HG03135 (cell line): ENCODE measurements at regions not wholly inside any gene's neighbourhood (a gene's known extent, or its start where the extent isn't known, plus 50 kb on each side); places are given as distances from the start of the nearest gene placed in this dataset.
"Not testable (repeated sequence)": the region's sequence is repeated elsewhere in the genome, so short reads cannot be mapped to it uniquely, and the experiment has no call there.

Experiments used
- ATAC-seq: cut with Tn5 transposase; IDR thresholded peaks from one replicate; pipeline ENCODE4 v1.9.1; 2021; ENCODE audit warnings: mild to moderate bottlenecking, moderate library complexity; ENCODE audit not compliant: unreplicated experiment

DNA sequence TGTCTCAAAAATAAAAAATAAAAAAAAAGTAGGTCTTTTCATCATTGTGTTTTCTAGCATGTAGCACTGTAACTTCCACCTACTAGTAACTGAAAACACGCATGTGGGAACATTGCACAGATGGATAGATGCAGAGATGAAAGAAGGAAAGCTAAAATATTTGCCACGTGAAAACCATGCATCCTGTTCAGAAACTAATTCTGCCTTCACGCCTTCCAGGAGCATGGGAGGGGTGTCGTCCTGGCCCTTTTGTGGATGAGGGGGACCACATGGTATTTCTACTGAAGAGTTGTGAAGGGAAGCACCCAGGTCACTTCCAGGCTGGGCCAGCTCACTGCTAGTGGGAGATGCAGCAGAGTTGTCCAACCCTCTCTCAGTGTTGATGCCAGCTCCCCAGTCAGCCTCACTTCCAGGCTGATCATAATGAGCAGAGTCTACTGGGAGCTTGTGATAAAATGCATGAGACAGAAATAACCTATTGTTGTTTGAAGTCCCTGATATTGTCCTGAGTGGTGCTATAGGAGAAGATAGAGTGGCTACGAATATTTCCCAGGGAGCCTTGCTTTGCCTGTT lies 287.1 kb upstream of the CELF2 start:
- ATAC-seq, result no peak

DNA sequence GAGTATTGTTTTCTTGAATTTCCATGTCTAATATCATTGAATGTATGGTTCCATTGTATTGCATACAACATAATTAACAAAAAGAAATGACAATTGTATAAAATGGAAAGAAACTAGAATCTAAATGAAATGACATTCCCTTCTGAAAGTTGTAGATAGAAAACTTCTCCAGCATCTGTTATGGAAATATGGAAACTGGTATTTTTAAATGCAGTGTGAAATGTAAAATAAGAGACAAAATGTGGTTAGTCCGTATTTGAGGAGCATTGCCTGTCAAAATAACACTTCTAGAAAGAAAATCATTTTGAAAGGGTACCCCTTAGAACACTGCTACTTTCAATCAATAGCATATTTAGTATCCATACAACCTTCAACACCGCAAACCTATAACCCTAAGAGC lies 286.3 kb upstream of the CELF2 start:
- ATAC-seq, result no peak

DNA sequence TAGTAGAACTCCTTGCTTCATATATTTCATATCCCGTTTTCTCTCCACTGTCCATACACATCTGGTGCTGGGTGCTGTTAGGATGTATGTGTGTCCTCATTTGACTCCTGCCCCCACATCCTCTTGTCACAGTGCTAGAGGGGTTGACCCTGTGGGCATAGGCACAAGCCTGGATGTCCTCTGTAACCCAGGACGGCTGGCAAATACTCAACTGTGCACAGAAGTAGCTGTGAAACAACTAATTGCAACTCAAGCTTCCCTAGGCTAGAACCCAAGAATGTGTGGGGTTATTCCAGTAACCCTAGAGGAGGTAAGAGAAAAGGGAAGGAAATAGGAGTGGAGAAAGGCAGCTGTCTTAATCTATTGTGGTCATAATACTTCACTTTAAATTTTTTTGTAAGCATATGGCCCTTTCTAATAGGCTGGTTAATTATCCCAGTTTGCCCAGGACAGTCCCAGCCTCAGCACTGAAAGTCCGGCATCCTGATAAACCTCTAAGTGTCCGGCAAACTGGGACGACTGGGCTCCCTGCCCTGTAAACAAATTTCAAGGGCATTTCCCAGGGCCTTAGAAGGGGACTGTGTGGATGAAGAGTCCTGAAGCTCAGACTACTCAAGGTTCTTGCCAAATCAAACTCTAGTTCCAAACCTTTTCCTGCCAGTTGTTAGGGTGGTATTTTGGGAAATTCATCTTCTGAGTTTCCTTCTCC lies 283.2 kb upstream of the CELF2 start:
- ATAC-seq, result no peak

DNA sequence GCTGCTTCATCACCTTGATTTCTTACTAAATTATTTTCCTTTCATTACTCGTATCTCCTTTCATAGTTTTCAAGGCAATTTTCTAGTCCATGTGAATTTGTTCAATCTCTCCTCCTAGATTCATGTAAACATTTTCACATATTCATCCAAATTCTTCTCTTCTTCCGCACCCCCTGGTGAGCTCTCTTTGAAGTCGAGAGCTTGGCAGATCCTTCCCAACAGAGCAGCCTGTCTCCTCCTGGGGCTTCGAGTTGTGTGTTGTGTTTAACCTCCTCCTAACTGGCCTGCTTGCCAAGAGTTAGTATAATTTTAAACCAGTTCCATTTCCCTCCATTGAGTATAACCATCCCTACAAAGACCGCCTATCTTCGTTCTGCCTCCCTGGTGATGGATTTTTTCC lies 272.4 kb upstream of the CELF2 start:
- no peak for ATAC-seq

GRCh38 chr10:10755490-10755889 lies 262.2 kb upstream of the CELF2 start:
- no peak for ATAC-seq

- no peak for ATAC-seq
Measured at GRCh38 chr10:10758306-10758705, 259.4 kb upstream of the CELF2 start.

DNA sequence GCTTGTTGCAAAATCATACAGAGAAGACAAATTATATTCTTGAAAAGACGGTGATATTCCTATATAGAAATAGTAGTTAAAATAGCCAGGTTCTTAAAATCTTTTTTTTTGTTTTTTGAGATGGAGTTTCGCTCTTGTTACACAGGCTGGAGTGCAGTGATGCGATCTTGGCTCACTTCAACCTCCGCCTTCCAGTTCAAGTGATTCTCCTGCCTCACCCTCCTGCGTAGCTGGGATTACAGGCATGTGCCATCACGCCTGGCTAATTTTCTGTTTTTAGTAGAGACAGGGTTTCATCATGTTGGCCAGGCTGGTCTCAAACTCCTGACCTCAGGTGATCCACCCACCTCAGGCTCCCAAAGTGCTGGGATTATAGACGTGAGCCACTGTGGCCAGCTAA lies 257.9 kb upstream of the CELF2 start:
- not testable (repeated sequence) for ATAC-seq

DNA sequence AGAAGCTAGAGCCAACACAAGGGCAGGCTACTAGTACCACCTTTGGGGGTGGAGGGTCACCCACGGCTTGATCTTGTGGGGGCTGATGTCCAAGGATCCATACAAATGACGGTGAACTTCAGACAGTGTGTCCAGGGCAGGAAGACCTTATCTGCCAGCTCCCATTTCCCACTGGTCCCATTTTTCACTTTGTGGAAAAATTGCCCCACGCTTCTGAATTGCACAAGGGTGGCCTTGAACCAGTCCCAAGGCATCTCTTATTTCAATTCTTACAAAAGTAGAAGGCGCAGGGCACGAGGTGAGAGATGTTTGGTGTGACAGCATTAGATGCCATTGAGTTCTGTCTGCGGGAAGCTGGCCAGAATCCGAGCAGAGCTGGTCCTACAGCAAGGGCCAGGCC lies 252.7 kb upstream of the CELF2 start:
- ATAC-seq, result no peak

GRCh38 chr10:10772411-10772810 lies 245.3 kb upstream of the CELF2 start:
- no peak for ATAC-seq

GRCh38 chr10:10772874-10773508 lies 244.7 kb upstream of the CELF2 start:
- no peak for ATAC-seq

DNA sequence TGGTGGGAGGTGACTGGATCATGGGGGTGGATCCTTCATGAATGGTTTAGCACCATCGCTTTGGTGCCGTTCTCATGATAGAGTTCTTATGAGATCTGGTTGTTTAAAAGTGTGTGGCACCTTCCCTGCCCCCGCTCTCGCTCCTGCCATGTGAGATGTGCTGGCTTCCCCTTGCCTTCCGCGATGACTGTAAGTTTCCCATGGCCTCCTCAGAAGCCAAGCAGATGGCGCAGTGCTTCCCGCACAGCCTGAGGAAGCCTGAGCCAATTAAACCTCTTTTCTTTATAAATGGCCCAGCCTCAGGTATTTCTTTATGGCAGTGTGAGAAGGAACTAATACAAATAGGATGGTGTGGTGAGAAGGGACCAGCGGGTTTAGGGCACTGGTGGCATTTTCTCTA lies 243.3 kb upstream of the CELF2 start:
- no peak for ATAC-seq

DNA sequence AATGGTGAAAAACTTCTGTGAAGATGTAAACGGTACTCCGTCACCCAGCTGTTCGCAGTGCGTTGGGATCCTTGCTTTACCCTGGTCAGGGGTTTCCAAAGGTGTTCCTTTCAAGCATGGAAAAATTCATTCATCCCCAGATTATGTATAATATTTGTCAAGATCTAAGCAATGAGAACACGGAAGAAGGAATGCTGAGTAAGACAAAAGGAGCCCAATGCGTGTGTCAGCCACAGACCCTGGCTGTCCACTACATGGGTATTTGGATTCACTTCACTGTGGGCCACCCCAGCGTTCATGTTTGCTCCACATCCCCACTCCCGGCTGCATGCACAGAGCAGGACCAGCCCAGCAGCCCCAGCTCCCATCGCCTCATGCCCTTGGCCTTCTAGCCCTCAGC lies 241.3 kb upstream of the CELF2 start:
- no peak for ATAC-seq

DNA sequence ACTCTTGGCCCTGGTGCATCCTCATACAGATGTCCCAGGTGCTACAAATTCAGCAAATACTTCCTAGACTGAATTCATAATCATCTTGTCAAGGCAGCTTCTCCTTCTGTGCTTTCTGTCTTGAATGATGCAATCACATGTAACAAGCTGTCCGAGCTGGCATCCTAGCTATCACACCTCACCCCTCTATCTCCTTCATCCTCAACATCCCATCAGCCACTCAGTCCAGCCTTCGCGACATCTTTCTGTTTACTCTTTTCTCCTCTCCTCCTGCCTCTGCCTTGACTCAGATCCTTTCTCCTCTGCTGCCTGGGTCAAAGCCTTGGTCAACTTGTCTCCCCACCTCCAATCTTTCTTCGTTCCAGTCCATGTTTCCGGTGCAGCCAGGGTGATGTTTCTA lies 240.4 kb upstream of the CELF2 start:
- ATAC-seq, result no peak

DNA sequence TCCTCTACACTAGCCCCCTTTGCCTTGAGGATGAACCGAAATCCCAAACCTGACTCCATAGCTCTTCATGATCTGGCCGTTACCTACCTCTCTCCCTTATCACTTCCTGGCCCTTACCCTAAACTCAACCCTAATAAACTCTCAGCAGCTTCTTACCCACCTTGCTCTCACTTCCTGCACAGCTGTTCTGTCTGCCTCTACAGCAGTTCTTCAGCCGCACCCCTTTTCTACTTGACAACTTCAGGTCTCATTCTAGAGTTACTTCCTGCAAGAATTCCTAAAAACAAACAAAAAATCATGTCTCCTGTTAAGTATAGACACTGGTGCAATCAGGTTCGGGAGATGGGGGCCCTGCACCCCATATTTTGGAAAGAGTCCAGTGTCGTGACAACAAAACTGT lies 239.9 kb upstream of the CELF2 start:
- no peak for ATAC-seq

GRCh38 chr10:10778959-10779358 lies 238.7 kb upstream of the CELF2 start:
- ATAC-seq, result no peak

DNA sequence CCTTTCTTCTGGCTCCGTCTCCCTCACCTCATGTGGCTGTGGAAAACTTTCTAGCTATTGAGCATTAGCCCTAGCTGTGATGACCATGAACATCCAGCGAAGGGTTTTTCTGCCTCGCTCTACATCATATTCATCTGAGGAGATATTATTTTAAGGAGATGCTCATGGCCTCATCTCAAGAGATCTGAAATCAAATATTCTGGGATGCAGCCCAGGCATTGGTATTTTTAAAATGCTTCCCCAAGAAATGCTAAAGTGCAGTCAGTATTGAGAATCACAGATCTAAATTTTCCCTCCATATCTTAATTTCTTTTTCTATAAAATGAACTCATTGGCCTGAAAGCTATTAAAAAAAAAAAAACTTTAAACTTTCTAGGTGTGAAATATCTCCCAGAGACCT lies 238.2 kb upstream of the CELF2 start:
- no peak for ATAC-seq

DNA sequence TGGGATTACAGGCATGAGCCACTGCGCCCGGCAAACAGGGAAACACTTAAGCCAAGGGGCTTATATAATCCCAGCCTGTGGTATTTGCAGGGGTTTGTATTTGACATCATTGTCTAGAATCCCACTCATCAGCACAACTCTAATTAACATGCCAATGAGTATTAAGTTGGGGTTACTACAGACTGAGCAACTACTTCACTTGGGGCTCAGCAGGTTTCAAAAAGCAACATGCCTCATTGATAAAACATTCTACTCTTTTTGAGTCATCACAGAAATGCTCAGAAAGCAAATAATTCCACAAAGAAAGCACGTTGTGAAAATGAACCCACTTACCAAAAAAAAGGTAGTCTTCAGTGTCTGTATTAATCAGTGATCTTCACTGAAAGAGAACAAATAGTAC lies 236.9 kb upstream of the CELF2 start:
- no peak for ATAC-seq

DNA sequence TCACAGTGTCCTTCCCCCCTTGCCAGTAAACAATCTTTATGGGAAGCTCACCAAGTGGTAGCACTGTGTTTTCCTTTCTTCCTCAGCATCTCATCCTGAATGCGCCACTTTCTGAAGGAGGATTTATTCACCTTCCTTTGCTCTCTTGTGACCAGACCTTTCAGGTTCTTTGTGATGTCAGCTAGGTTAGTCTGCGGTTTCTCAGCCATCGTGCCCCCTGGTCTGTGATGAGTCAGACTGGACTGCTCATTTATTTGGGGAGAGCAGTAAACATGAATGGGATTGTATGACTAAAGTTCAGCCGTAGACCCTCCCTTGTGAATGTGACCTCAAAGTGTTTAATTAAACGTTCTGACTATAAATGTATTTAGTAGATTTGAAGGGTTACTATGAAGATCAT lies 235.1 kb upstream of the CELF2 start:
- ATAC-seq, result no peak

GRCh38 chr10:10785627-10786026 lies 232.0 kb upstream of the CELF2 start:
- no peak for ATAC-seq

- ATAC-seq, result no peak
Measured at GRCh38 chr10:10786109-10787090, 231.3 kb upstream of the CELF2 start.

- no peak for ATAC-seq
Measured at GRCh38 chr10:10787586-10787985, 230.1 kb upstream of the CELF2 start.
